H1 (cell line): ENCODE measurements at regions not wholly inside any gene's neighbourhood (a gene's known extent, or its start where the extent isn't known, plus 50 kb on each side); places are given as distances from the start of the nearest gene placed in this dataset.

Experiments
- BACH1 ChIP-seq: IDR thresholded peaks from 2 replicates; pipeline ENCODE4 v1.6.1; 2012; ENCODE audit warnings: low read length, improper control_type of control experiment
- CEBPB ChIP-seq: IDR thresholded peaks from 2 replicates; pipeline ENCODE4 v1.6.1; 2012; ENCODE audit warnings: low read depth, low read length
- CREB1 ChIP-seq: IDR thresholded peaks from 2 replicates; pipeline ENCODE4 v1.6.1; 2012; ENCODE audit warnings: inconsistent platforms
- RAD21 ChIP-seq, 2 experiments: IDR thresholded peaks in 1 of 2; conservative IDR thresholded peaks in 1 of 2; 2 replicates each; pipeline ENCODE4 v1.6.1; 2011; ENCODE audit warnings: low read depth in 2 of 2, low read length in 2 of 2, improper control_type of control experiment in 1 of 2, inconsistent platforms in 1 of 2, mild to moderate bottlenecking in 1 of 2, moderate library complexity in 1 of 2

- no peak for TF ChIP-seq CREB1
- no peak for TF ChIP-seq BACH1
- TF ChIP-seq RAD21 (IDR thresholded peaks at IDR 0.05 in 1 of 2, conservative IDR thresholded peaks at IDR 0.05 in 1 of 2; ENCODE audit: low read depth in 2 of 2, low read length in 2 of 2), result no peak
- TF ChIP-seq CEBPB, result no peak
Measured at GRCh38 chr9:13503599-13503998, 224.1 kb upstream of the MPDZ start (continued).
